ENCODE measurements at regions not wholly inside any gene's neighbourhood (a gene's known extent, or its start where the extent isn't known, plus 50 kb on each side); places are given as distances from the start of the nearest gene placed in this dataset.
"Not testable (repeated sequence)": the region's sequence is repeated elsewhere in the genome, so short reads cannot be mapped to it uniquely, and the experiment has no call there.

DNA sequence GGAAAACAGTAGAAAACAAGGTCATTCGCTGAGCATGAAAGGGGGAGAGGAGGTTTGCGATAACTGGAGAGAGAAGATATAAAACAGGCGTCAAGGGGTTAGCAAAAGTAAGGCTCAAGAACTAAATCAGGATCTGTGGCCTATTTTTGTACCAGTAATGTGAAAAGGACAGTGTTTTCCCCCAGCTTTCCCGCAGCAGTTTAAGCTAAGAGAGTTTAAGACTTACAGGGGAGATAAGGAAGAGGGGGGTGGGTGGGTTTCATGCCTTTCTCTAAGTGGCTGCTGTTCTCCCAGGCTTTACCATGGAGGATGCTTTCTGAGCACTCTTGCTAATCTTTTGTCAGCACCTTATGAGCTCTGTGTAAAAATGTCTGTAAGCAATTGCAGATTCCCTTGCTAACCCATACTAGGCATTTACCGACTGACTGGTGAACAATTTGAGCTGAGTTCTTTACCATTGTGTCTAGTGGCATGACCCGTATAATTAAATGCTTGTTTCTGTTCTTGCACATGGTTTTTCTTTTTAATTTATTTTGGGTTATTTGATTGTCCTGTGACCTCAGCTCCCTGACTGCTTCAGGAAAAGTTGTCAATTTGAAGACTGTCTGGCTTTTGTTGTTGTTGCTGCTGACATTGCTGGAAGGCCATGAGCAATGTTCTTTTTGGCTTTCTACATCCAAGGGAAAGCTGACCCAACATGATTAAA lies 144.0 kb downstream of the KBTBD2 start:
- TF ChIP-seq, protein P1, sequence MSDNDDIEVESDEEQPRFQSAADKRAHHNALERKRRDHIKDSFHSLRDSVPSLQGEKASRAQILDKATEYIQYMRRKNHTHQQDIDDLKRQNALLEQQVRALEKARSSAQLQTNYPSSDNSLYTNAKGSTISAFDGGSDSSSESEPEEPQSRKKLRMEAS (CRISPR knock-in tag; IDR thresholded peaks at IDR 0.05): not testable (repeated sequence)
- TF ChIP-seq, protein P2, sequence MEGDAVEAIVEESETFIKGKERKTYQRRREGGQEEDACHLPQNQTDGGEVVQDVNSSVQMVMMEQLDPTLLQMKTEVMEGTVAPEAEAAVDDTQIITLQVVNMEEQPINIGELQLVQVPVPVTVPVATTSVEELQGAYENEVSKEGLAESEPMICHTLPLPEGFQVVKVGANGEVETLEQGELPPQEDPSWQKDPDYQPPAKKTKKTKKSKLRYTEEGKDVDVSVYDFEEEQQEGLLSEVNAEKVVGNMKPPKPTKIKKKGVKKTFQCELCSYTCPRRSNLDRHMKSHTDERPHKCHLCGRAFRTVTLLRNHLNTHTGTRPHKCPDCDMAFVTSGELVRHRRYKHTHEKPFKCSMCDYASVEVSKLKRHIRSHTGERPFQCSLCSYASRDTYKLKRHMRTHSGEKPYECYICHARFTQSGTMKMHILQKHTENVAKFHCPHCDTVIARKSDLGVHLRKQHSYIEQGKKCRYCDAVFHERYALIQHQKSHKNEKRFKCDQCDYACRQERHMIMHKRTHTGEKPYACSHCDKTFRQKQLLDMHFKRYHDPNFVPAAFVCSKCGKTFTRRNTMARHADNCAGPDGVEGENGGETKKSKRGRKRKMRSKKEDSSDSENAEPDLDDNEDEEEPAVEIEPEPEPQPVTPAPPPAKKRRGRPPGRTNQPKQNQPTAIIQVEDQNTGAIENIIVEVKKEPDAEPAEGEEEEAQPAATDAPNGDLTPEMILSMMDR (IDR thresholded peaks at IDR 0.05): not testable (repeated sequence)
- not testable (repeated sequence) for TF ChIP-seq TEAD4 (CRISPR knock-in tag; IDR thresholded peaks at IDR 0.05); ESRRA (CRISPR knock-in tag; IDR thresholded peaks at IDR 0.05; ENCODE audit: borderline replicate concordance); CREM (CRISPR knock-in tag; IDR thresholded peaks at IDR 0.05)
- TF ChIP-seq, protein P3, sequence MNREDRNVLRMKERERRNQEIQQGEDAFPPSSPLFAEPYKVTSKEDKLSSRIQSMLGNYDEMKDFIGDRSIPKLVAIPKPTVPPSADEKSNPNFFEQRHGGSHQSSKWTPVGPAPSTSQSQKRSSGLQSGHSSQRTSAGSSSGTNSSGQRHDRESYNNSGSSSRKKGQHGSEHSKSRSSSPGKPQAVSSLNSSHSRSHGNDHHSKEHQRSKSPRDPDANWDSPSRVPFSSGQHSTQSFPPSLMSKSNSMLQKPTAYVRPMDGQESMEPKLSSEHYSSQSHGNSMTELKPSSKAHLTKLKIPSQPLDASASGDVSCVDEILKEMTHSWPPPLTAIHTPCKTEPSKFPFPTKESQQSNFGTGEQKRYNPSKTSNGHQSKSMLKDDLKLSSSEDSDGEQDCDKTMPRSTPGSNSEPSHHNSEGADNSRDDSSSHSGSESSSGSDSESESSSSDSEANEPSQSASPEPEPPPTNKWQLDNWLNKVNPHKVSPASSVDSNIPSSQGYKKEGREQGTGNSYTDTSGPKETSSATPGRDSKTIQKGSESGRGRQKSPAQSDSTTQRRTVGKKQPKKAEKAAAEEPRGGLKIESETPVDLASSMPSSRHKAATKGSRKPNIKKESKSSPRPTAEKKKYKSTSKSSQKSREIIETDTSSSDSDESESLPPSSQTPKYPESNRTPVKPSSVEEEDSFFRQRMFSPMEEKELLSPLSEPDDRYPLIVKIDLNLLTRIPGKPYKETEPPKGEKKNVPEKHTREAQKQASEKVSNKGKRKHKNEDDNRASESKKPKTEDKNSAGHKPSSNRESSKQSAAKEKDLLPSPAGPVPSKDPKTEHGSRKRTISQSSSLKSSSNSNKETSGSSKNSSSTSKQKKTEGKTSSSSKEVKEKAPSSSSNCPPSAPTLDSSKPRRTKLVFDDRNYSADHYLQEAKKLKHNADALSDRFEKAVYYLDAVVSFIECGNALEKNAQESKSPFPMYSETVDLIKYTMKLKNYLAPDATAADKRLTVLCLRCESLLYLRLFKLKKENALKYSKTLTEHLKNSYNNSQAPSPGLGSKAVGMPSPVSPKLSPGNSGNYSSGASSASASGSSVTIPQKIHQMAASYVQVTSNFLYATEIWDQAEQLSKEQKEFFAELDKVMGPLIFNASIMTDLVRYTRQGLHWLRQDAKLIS (CRISPR knock-in tag; IDR thresholded peaks at IDR 0.05; ENCODE audit: borderline replicate concordance): not testable (repeated sequence)
- TF ChIP-seq, protein P4, sequence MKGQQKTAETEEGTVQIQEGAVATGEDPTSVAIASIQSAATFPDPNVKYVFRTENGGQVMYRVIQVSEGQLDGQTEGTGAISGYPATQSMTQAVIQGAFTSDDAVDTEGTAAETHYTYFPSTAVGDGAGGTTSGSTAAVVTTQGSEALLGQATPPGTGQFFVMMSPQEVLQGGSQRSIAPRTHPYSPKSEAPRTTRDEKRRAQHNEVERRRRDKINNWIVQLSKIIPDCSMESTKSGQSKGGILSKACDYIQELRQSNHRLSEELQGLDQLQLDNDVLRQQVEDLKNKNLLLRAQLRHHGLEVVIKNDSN (CRISPR knock-in tag; IDR thresholded peaks at IDR 0.05): not testable (repeated sequence)

Data from WTC11 (cell line).